ENCODE measurements at regions not wholly inside any gene's neighbourhood (a gene's known extent, or its start where the extent isn't known, plus 50 kb on each side); places are given as distances from the start of the nearest gene placed in this dataset.

- TF ChIP-seq, protein P1, sequence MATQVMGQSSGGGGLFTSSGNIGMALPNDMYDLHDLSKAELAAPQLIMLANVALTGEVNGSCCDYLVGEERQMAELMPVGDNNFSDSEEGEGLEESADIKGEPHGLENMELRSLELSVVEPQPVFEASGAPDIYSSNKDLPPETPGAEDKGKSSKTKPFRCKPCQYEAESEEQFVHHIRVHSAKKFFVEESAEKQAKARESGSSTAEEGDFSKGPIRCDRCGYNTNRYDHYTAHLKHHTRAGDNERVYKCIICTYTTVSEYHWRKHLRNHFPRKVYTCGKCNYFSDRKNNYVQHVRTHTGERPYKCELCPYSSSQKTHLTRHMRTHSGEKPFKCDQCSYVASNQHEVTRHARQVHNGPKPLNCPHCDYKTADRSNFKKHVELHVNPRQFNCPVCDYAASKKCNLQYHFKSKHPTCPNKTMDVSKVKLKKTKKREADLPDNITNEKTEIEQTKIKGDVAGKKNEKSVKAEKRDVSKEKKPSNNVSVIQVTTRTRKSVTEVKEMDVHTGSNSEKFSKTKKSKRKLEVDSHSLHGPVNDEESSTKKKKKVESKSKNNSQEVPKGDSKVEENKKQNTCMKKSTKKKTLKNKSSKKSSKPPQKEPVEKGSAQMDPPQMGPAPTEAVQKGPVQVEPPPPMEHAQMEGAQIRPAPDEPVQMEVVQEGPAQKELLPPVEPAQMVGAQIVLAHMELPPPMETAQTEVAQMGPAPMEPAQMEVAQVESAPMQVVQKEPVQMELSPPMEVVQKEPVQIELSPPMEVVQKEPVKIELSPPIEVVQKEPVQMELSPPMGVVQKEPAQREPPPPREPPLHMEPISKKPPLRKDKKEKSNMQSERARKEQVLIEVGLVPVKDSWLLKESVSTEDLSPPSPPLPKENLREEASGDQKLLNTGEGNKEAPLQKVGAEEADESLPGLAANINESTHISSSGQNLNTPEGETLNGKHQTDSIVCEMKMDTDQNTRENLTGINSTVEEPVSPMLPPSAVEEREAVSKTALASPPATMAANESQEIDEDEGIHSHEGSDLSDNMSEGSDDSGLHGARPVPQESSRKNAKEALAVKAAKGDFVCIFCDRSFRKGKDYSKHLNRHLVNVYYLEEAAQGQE (IDR thresholded peaks at IDR 0.05; ENCODE audit: borderline replicate concordance), result no peak
- TF ChIP-seq MXI1 (conservative IDR thresholded peaks at IDR 0.05; ENCODE audit: poor library complexity, severe bottlenecking) (no peak), TAF1 (IDR thresholded peaks at IDR 0.05; ENCODE audit: low read depth) (no peak), EZH2 (IDR thresholded peaks at IDR 0.05; ENCODE audit: borderline replicate concordance, insufficient read depth, low read length, poor library complexity, severe bottlenecking) (no peak), POLR2AphosphoS5 (IDR thresholded peaks at IDR 0.05) (no peak)
- TF ChIP-seq, protein P2, sequence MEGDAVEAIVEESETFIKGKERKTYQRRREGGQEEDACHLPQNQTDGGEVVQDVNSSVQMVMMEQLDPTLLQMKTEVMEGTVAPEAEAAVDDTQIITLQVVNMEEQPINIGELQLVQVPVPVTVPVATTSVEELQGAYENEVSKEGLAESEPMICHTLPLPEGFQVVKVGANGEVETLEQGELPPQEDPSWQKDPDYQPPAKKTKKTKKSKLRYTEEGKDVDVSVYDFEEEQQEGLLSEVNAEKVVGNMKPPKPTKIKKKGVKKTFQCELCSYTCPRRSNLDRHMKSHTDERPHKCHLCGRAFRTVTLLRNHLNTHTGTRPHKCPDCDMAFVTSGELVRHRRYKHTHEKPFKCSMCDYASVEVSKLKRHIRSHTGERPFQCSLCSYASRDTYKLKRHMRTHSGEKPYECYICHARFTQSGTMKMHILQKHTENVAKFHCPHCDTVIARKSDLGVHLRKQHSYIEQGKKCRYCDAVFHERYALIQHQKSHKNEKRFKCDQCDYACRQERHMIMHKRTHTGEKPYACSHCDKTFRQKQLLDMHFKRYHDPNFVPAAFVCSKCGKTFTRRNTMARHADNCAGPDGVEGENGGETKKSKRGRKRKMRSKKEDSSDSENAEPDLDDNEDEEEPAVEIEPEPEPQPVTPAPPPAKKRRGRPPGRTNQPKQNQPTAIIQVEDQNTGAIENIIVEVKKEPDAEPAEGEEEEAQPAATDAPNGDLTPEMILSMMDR (IDR thresholded peaks at IDR 0.05; ENCODE audit: poor library complexity, severe bottlenecking), result no peak
These were observed 350.5 kb upstream of the THBS1 start for GRCh38 chr15:39230205-39230907.
